Thyroid gland (tissue), 4 donors: ENCODE measurements at regions not wholly inside any gene's neighbourhood (a gene's known extent, or its start where the extent isn't known, plus 50 kb on each side); places are given as distances from the start of the nearest gene placed in this dataset.

ENCODE experiments used
- POLR2A ChIP-seq, 2 donors: fragments of 450-650 bp; IDR thresholded peaks; one replicate each; pipeline ENCODE4 v1.6.1; 2017; ENCODE audit warnings: antibody characterized with exemption in 2 of 2, mild to moderate bottlenecking in 2 of 2, moderate library complexity in 1 of 2
- TF ChIP-seq, protein P1 (sequence below), 6 experiments: fragments of 200-600 bp in 3 of 6; fragments of 450-650 bp in 3 of 6; sonication (generic) in 3 of 6; IDR thresholded peaks; one replicate each; pipeline ENCODE4 v1.5.1; 2016 to 2019; ENCODE audit warnings: antibody characterized with exemption in 6 of 6, mild to moderate bottlenecking in 2 of 6, inconsistent platforms in 1 of 6, moderate library complexity in 1 of 6

DNA sequence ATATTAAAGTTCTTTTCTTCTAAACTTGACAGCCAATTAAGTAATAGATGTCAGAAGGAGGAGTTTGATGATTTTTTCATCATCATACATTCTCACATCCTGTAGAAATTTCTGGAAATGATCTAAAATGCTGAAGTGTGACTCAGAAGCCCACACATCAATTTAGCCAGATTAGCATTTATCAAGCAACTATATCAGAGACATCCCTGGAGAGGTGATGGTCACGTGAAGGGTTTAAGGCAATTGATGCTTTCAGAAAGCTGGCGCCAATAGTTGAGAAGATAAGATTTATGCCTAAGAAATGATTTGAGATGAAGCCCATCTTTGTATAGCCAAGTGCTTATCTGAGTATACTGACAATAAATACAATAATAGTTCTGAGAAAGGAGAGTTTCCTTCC is 162.9 kb upstream of the RORB start:
- TF ChIP-seq POLR2A (IDR thresholded peaks at IDR 0.05): no peak
- TF ChIP-seq, protein P1, sequence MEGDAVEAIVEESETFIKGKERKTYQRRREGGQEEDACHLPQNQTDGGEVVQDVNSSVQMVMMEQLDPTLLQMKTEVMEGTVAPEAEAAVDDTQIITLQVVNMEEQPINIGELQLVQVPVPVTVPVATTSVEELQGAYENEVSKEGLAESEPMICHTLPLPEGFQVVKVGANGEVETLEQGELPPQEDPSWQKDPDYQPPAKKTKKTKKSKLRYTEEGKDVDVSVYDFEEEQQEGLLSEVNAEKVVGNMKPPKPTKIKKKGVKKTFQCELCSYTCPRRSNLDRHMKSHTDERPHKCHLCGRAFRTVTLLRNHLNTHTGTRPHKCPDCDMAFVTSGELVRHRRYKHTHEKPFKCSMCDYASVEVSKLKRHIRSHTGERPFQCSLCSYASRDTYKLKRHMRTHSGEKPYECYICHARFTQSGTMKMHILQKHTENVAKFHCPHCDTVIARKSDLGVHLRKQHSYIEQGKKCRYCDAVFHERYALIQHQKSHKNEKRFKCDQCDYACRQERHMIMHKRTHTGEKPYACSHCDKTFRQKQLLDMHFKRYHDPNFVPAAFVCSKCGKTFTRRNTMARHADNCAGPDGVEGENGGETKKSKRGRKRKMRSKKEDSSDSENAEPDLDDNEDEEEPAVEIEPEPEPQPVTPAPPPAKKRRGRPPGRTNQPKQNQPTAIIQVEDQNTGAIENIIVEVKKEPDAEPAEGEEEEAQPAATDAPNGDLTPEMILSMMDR (IDR thresholded peaks at IDR 0.05): no peak
